Choroid plexus epithelial cell (primary cell): ENCODE measurements at regions not wholly inside any gene's neighbourhood (a gene's known extent, or its start where the extent isn't known, plus 50 kb on each side); places are given as distances from the start of the nearest gene placed in this dataset.
"Not testable (repeated sequence)": the region's sequence is repeated elsewhere in the genome, so short reads cannot be mapped to it uniquely, and the experiment has no call there.

Experiments used
- DNase-seq: peaks from one replicate; pipeline ENCODE4 v3.0.0-alpha.2; 2010; ENCODE audit warnings: low read depth
- H3K4me3 ChIP-seq: 2 replicates; pipeline ENCODE4 v1.5.1; 2011; ENCODE audit warnings: low read depth, mild to moderate bottlenecking, control low read depth, low read length, moderate library complexity
- CTCF ChIP-seq: conservative IDR thresholded peaks from 2 replicates; pipeline ENCODE4 v1.5.1; 2011; ENCODE audit warnings: low read depth, mild to moderate bottlenecking, control low read depth, inconsistent platforms, low read length, moderate library complexity

- TF ChIP-seq CTCF: no peak
- DNase-seq: no peak
- no peak overlapping the region for H3K4me3 ChIP-seq
Measured at GRCh38 chr5:118511846-118512245, 476.5 kb downstream of the DTWD2 start.

GRCh38 chr5:118506217-118506852 lies 482.0 kb downstream of the DTWD2 start:
- no peak for DNase-seq
- no peak overlapping the region for H3K4me3 ChIP-seq
- no peak for TF ChIP-seq CTCF

DNA sequence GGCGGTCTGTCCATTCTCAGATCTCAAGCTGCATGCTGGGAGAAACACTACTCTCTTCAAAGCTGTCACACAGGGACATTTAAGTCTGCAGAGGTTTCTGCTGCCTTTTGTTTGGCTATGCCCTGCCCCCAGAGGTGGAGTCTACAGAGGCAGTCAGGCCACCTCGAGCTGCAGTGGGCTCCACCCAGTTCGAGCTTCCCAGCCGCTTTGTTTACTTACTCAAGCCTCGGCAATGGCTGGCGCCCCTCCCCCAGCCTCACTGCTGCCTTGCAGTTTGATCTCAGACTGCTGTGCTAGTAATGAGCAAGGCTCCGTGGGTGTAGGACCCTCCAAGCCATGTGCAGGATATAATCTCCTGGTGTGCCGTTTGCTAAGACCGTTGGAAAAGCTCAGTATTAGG lies 486.1 kb downstream of the DTWD2 start:
- not testable (repeated sequence) for H3K4me3 ChIP-seq, DNase-seq

DNA sequence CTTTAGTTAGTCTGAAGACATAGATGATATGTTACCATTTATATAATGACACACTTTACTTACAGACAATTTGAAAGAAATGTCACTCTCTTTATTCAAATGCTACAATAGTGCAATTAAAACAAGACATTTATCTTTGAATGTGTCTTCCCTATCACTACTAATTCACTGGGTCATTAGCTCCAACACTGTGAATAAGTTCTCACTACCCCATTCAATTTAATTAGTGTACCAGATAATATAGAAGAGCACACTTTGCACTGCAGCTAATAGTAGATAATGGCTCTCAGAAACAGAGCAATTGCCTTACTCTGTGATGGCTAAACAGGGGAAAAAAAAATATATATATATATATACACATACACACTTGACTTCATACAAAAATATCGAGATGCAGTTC lies 497.0 kb downstream of the DTWD2 start:
- TF ChIP-seq CTCF: no peak
- no peak overlapping the region for H3K4me3 ChIP-seq
- DNase-seq: no peak

DNA sequence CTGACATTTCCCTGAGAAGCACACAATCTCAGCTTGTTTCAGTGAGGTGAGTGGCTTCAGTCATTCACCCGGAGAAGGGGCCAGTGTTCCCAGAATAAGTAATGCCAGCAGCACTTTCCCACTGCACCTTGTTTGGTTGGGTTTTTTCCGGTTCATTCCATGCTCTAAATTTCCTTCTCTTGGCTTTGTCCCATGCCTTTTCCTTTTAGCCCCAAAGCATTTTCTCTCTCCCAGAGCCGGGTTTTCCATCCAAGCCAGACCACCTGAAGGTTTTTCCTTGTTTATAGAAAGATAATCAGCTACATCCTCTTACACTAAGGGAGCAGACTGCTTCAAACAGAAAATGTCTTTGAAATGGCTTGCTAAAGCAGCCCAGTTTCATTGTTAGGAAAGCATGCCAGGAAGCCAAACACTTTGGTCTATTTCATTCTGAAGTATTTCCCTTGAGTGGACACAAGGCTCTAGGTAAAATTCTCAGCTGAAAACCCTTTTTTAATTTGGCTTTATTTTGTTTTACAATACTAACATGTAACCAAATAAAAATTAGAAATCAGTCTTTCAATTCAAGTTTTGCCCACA lies 501.6 kb downstream of the DTWD2 start:
- TF ChIP-seq CTCF: no peak
- DNase-seq: no peak
- no peak overlapping the region for H3K4me3 ChIP-seq

- H3K4me3 ChIP-seq: no peak overlapping the region
- no peak for DNase-seq
- no peak for TF ChIP-seq CTCF
Measured at GRCh38 chr5:118479285-118479684, 509.1 kb downstream of the DTWD2 start.

DNA sequence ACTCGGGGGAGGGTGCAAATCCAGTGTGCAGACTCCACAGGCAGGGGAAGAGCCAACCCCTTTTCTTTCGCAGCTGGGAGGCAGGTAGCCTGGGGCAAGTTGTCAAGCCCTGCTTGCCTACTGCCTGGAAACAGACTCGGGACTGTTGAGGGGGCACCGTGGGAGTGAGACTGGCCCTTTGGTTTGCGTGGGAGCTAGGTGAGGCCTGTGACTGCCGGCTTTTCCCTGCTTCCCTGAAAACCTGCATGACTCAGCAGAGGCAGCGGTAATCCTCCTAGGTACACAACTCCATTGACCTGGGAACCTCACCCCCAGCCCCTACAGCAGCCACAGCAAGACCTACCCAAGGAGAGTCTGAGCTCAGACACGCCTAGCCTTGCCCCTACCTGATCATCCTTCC lies 509.5 kb downstream of the DTWD2 start:
- DNase-seq: no peak
- TF ChIP-seq CTCF: no peak
- H3K4me3 ChIP-seq: no peak overlapping the region
